ENCODE measurements at regions not wholly inside any gene's neighbourhood (a gene's known extent, or its start where the extent isn't known, plus 50 kb on each side); places are given as distances from the start of the nearest gene placed in this dataset.

DNA sequence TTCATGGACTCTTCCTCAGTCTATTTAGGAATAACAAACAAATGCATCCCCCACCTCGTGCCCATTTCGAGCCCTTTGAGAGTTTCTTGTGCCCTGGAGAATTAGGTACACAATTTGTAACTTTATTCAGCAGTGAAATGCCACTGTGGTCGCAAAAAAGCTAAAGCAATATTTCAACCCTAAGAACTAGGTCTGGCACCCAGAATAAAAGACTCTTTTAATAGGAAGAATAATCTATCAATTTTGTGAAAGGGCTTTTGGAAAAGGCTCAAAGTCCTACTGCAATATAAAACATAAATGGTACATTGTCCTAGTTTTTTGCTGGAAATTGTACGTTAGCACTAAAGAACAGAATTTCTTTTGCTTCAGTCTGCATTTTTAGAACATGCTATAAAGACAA is 304.6 kb upstream of the TENM3 start:
- TF ChIP-seq ZNF274 (IDR thresholded peaks at IDR 0.05; ENCODE audit: low read depth, low read length) (no peak), YY1 (IDR thresholded peaks at IDR 0.05; ENCODE audit: insufficient read depth, insufficient read length) (no peak), SUZ12 (IDR thresholded peaks at IDR 0.05; ENCODE audit: extremely low read depth, insufficient read depth, insufficient read length) (no peak)

Data from NT2/D1 (cell line).